Keratinocyte (primary cell): ENCODE measurements at regions not wholly inside any gene's neighbourhood (a gene's known extent, or its start where the extent isn't known, plus 50 kb on each side); places are given as distances from the start of the nearest gene placed in this dataset.

ENCODE experiments used
- DNase-seq: peaks from one replicate; pipeline ENCODE4 v3.0.0-alpha.2; 2011; ENCODE audit warnings: low read depth, missing footprints, low spot score
- FAIRE-seq: peaks from 2 replicates; lab custom pipeline; 2011; peaks lifted over from hg19 to GRCh38; lab: Jason Lieb, UNC
- H2AFZ ChIP-seq: 2 replicates; pipeline ENCODE4 v1.6.0; 2012; ENCODE audit warnings: low read length, control low read depth, inconsistent platforms; ENCODE audit not compliant: control insufficient read depth
- H3K27ac ChIP-seq: 2 replicates; pipeline ENCODE4 v1.5.1; 2011; ENCODE audit warnings: low read length; ENCODE audit not compliant: control insufficient read depth, insufficient read depth
- H3K27me3 ChIP-seq: 3 replicates; pipeline ENCODE4 v1.6.0; 2011; ENCODE audit warnings: low read length; ENCODE audit not compliant: control insufficient read depth, insufficient read depth; ENCODE audit errors: extremely low read depth
- H3K36me3 ChIP-seq, 2 experiments: 2 replicates in 1 of 2; 3 replicates in 1 of 2; pipeline ENCODE4 v1.5.1; 2011; ENCODE audit warnings: low read length in 2 of 2, mild to moderate bottlenecking in 1 of 2; ENCODE audit not compliant: control insufficient read depth in 2 of 2, insufficient read depth in 2 of 2; ENCODE audit errors: extremely low read depth in 1 of 2
- H3K4me1 ChIP-seq: 3 replicates; pipeline ENCODE4 v1.5.1; 2011; ENCODE audit warnings: low read length; ENCODE audit not compliant: control insufficient read depth, insufficient read depth; ENCODE audit errors: extremely low read depth
- H3K4me2 ChIP-seq: 3 replicates; pipeline ENCODE4 v1.6.0; 2011; ENCODE audit warnings: low read depth, low read length; ENCODE audit not compliant: control insufficient read depth, insufficient read depth; ENCODE audit errors: extremely low read depth
- H3K4me3 ChIP-seq, 3 experiments: fragments of 200-600 bp in 1 of 3; sonication (generic) in 1 of 3; 2 replicates in 2 of 3; 3 replicates in 1 of 3; pipeline ENCODE4 v1.5.1; 2011 to 2016; ENCODE audit warnings: low read length in 3 of 3, mild to moderate bottlenecking in 3 of 3, control low read depth in 2 of 3, inconsistent platforms in 1 of 3, low read depth in 1 of 3, mixed read lengths in 1 of 3, mixed run types in 1 of 3, moderate library complexity in 1 of 3; ENCODE audit not compliant: control insufficient read depth in 2 of 3, insufficient read depth in 2 of 3; ENCODE audit errors: extremely low read depth in 1 of 3
- H3K79me2 ChIP-seq: 2 replicates; pipeline ENCODE4 v1.6.0; 2012; ENCODE audit warnings: low read length; ENCODE audit not compliant: control insufficient read depth, insufficient read depth
- H3K9ac ChIP-seq: 3 replicates; pipeline ENCODE4 v1.6.0; 2011; ENCODE audit warnings: low read length; ENCODE audit not compliant: control insufficient read depth, insufficient read depth; ENCODE audit errors: extremely low read depth
- H3K9me1 ChIP-seq: 3 replicates; pipeline ENCODE4 v1.6.0; 2011; ENCODE audit warnings: low read length; ENCODE audit not compliant: control insufficient read depth, insufficient read depth; ENCODE audit errors: extremely low read depth
- H3K9me3 ChIP-seq: 2 replicates; pipeline ENCODE4 v1.5.1; 2012; ENCODE audit warnings: low read depth, low read length; ENCODE audit not compliant: control insufficient read depth
- H4K20me1 ChIP-seq: 3 replicates; pipeline ENCODE4 v1.6.0; 2011; ENCODE audit warnings: low read length; ENCODE audit not compliant: control insufficient read depth, insufficient read depth; ENCODE audit errors: extremely low read depth
- EZH2 ChIP-seq: IDR thresholded peaks from one replicate; pipeline ENCODE4 v1.6.1; 2012; ENCODE audit warnings: inconsistent platforms, mild to moderate bottlenecking, low read length, moderate library complexity
- dilution Hi-C: fragments of 300-500 bp; cut with MboI; formaldehyde crosslinking; loops from one replicate; pipeline ENCODE4 v1.7.0; 2020; ENCODE audit warnings: low sequenced_read_pairs; ENCODE audit not compliant: extremely low pct_ligation_motif_present
- TF ChIP-seq, protein P1 (sequence below), 3 experiments: IDR thresholded peaks in 1 of 3; conservative IDR thresholded peaks in 1 of 3; optimal IDR thresholded peaks in 1 of 3; 2 replicates in 2 of 3; 3 replicates in 1 of 3; pipeline versions ENCODE3 to v1.5.1; 2011; ENCODE audit warnings: low read length in 3 of 3, mild to moderate bottlenecking in 3 of 3, moderate library complexity in 2 of 3, control low read depth in 1 of 3, inconsistent platforms in 1 of 3; ENCODE audit not compliant: insufficient read depth in 2 of 3; ENCODE audit errors: extremely low read depth in 1 of 3

DNA sequence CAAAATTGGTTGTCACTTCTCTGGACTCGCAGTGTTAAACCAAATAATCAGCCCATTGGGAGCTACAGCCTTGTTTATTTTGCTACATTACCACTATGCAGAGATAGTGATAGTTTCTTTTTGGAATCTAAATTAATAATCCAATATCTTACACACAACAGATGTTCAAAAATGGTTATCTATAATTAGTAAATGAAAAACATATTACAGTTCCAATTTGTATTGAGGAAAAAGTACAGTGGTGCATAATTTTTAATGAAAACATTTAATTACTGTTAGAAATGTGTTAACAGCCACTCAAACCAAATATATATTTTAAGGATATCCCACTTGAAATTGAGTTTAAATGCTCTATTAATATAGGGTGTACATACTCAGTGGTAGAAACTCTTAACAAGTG is 327.3 kb upstream of the MARCKS start:
- TF ChIP-seq, protein P1, sequence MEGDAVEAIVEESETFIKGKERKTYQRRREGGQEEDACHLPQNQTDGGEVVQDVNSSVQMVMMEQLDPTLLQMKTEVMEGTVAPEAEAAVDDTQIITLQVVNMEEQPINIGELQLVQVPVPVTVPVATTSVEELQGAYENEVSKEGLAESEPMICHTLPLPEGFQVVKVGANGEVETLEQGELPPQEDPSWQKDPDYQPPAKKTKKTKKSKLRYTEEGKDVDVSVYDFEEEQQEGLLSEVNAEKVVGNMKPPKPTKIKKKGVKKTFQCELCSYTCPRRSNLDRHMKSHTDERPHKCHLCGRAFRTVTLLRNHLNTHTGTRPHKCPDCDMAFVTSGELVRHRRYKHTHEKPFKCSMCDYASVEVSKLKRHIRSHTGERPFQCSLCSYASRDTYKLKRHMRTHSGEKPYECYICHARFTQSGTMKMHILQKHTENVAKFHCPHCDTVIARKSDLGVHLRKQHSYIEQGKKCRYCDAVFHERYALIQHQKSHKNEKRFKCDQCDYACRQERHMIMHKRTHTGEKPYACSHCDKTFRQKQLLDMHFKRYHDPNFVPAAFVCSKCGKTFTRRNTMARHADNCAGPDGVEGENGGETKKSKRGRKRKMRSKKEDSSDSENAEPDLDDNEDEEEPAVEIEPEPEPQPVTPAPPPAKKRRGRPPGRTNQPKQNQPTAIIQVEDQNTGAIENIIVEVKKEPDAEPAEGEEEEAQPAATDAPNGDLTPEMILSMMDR (optimal IDR thresholded peaks at IDR 0.05 in 1 of 3, IDR thresholded peaks at IDR 0.05 in 1 of 3, conservative IDR thresholded peaks at IDR 0.05 in 1 of 3; ENCODE audit: extremely low read depth in 1 of 3, insufficient read depth in 2 of 3, low read length in 3 of 3), result no peak
- TF ChIP-seq EZH2, result no peak
- FAIRE-seq (no peak), DNase-seq (no peak)
- H3K4me3 ChIP-seq, result no peak overlapping the region
- H3K27me3 ChIP-seq, result no peaks in the 10 kb centered on the region
- H4K20me1 ChIP-seq, result no peaks in the 10 kb centered on the region
- H3K4me1 ChIP-seq, result peaks cover 25% of the 10 kb centered on the region
- no peaks in the 10 kb centered on the region for H3K9me3 ChIP-seq
- no peaks in the 10 kb centered on the region for H3K9me1 ChIP-seq
- no peak overlapping the region for H3K9ac ChIP-seq
- H3K27ac ChIP-seq, result no peak overlapping the region
- no peaks in the 10 kb centered on the region for H3K79me2 ChIP-seq
- no peak overlapping the region for H2AFZ ChIP-seq
- dilution Hi-C loops, result no loop called here
- no peak overlapping the region for H3K4me2 ChIP-seq
- H3K36me3 ChIP-seq, result no peaks in the 10 kb centered on the region

DNA sequence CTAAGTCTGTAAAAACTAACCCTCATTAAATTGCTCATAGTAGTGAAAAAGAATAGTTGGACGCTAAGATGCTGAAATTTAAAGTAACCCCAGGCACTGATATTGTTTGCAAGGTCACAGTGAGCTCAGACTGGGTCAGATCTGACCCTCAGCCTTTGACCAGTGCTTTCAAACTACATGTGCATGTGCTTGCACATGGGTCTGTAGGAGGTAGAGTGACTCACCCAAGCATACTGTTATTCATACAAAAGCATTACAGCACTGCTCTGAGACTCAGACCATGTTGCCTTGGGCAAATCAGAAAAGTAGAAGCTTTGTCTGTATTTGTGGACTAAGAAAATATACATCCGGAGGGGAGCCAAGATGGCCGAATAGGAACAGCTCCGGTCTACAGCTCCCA is 326.4 kb upstream of the MARCKS start:
- FAIRE-seq, result peak; percentile 87
- H2AFZ ChIP-seq, result no peak overlapping the region
- dilution Hi-C loops, result no loop called here
- no peaks in the 10 kb centered on the region for H3K9me3 ChIP-seq
- H3K27me3 ChIP-seq, result no peaks in the 10 kb centered on the region
- no peak overlapping the region for H3K27ac ChIP-seq
- H3K9me1 ChIP-seq, result no peaks in the 10 kb centered on the region
- no peaks in the 10 kb centered on the region for H4K20me1 ChIP-seq
- H3K79me2 ChIP-seq, result no peaks in the 10 kb centered on the region
- no peak overlapping the region for H3K4me2 ChIP-seq
- no peak overlapping the region for H3K4me3 ChIP-seq
- H3K36me3 ChIP-seq, result no peaks in the 10 kb centered on the region
- H3K9ac ChIP-seq, result no peak overlapping the region
- DNase-seq, result peak; percentile 56
- TF ChIP-seq, protein P1 (optimal IDR thresholded peaks at IDR 0.05 in 1 of 3, IDR thresholded peaks at IDR 0.05 in 1 of 3, conservative IDR thresholded peaks at IDR 0.05 in 1 of 3; ENCODE audit: extremely low read depth in 1 of 3, insufficient read depth in 2 of 3, low read length in 3 of 3), result no peak
- TF ChIP-seq EZH2, result no peak
- H3K4me1 ChIP-seq, result peaks cover 25% of the 10 kb centered on the region
